Transverse colon (tissue), 4 donors: ENCODE measurements at regions not wholly inside any gene's neighbourhood (a gene's known extent, or its start where the extent isn't known, plus 50 kb on each side); places are given as distances from the start of the nearest gene placed in this dataset.

Experiments
- CTCF ChIP-seq, 5 experiments: fragments of 200-600 bp in 3 of 5; fragments of 450-650 bp in 2 of 5; sonication (generic) in 3 of 5; IDR thresholded peaks; 1 replicate in 2 of 5; 2 replicates in 3 of 5; pipeline ENCODE4 v1.5.1; 2016 to 2017; ENCODE audit warnings: antibody characterized with exemption in 5 of 5, inconsistent platforms in 3 of 5, mild to moderate bottlenecking in 2 of 5, moderate library complexity in 1 of 5
- EP300 ChIP-seq: sonication (generic); formaldehyde crosslinking; IDR thresholded peaks from one replicate; pipeline ENCODE4 v1.6.1; 2017; ENCODE audit warnings: antibody characterized with exemption, low read depth
- POLR2A ChIP-seq: fragments of 450-650 bp; IDR thresholded peaks from one replicate; pipeline ENCODE4 v1.6.1; 2016; ENCODE audit warnings: antibody characterized with exemption, mild to moderate bottlenecking, moderate library complexity
- POLR2AphosphoS5 ChIP-seq, 3 donors: sonication (generic); formaldehyde crosslinking; IDR thresholded peaks; one replicate each; pipeline ENCODE4 v1.6.1; 2016; ENCODE audit warnings: antibody characterized with exemption in 3 of 3

GRCh38 chr2:19746137-19746600 is 155.6 kb downstream of the TTC32 start:
- TF ChIP-seq CTCF (IDR thresholded peaks at IDR 0.05) (no peak), POLR2A (no peak), EP300 (no peak), POLR2AphosphoS5 (IDR thresholded peaks at IDR 0.05) (no peak)
